SU-DHL-6 (cell line): ENCODE measurements at regions not wholly inside any gene's neighbourhood (a gene's known extent, or its start where the extent isn't known, plus 50 kb on each side); places are given as distances from the start of the nearest gene placed in this dataset.

Experiments used
- H2AFZ ChIP-seq: fragments of 200-600 bp; sonication (generic); 2 replicates; pipeline ENCODE4 v1.6.1; 2014; ENCODE audit warnings: low read depth, mild to moderate bottlenecking, moderate library complexity, mixed read lengths, antibody characterized with exemption, low read length; ENCODE audit not compliant: severe bottlenecking
- H3F3A ChIP-seq: fragments of 200-600 bp; shearing (Covaris generic); 2 replicates; pipeline ENCODE4 v1.6.0; 2016; ENCODE audit warnings: antibody characterized with exemption, mild to moderate bottlenecking; ENCODE audit not compliant: insufficient read depth
- H3K27ac ChIP-seq: fragments of 200-600 bp; sonication (generic); 2 replicates; pipeline ENCODE4 v1.5.1; 2016; ENCODE audit warnings: low read depth, mild to moderate bottlenecking, low read length, moderate library complexity, mixed read lengths
- H3K27me3 ChIP-seq: fragments of 200-600 bp; sonication (generic), shearing (Covaris generic); 2 replicates; pipeline ENCODE4 v1.6.0; 2014; ENCODE audit warnings: mild to moderate bottlenecking, low read length
- H3K36me3 ChIP-seq: fragments of 200-600 bp; sonication (generic); 2 replicates; pipeline ENCODE4 v1.6.1; 2014; ENCODE audit warnings: mild to moderate bottlenecking, low read length, mixed read lengths
- H3K4me2 ChIP-seq: fragments of 300-600, 200-600 bp; shearing (Covaris generic), sonication (generic); 2 replicates; pipeline ENCODE4 v1.6.0; 2014; ENCODE audit warnings: low read length, low read depth, mild to moderate bottlenecking; ENCODE audit not compliant: poor library complexity, severe bottlenecking
- H3K4me3 ChIP-seq: fragments of 200-600 bp; sonication (generic); 2 replicates; pipeline ENCODE4 v1.5.1; 2014; ENCODE audit warnings: antibody characterized with exemption, low read length, mild to moderate bottlenecking, mixed read lengths; ENCODE audit not compliant: insufficient read depth, poor library complexity, severe bottlenecking
- H3K79me2 ChIP-seq: fragments of 200-600 bp; sonication (generic); 2 replicates; pipeline ENCODE4 v1.6.1; 2014; ENCODE audit warnings: mild to moderate bottlenecking, low read length, moderate library complexity; ENCODE audit not compliant: insufficient read depth
- H3K9ac ChIP-seq: fragments of 200-600 bp; sonication (generic); 2 replicates; pipeline ENCODE4 v1.7.0; 2014; ENCODE audit warnings: mild to moderate bottlenecking, low read length
- H3K9me2 ChIP-seq: fragments of 200-600 bp; sonication (generic); replicated peaks from 2 replicates; pipeline ENCODE4 v1.6.1; 2014; ENCODE audit warnings: low read length; ENCODE audit not compliant: insufficient read depth
- H3K9me3 ChIP-seq: fragments of 200-600 bp; sonication (generic); 2 replicates; pipeline ENCODE4 v1.6.1; 2014; ENCODE audit warnings: low read length, mixed read lengths; ENCODE audit not compliant: insufficient read depth
- H4K20me1 ChIP-seq: fragments of 200-600 bp; sonication (generic); 2 replicates; pipeline ENCODE4 v1.6.1; 2014; ENCODE audit warnings: low read depth, mild to moderate bottlenecking, antibody characterized with exemption, low read length, moderate library complexity, mixed read lengths
- EZH2phosphoT487 ChIP-seq: fragments of 200-600 bp; sonication (generic), shearing (Covaris generic); conservative IDR thresholded peaks from 2 replicates; pipeline ENCODE4 v1.6.1; 2018; ENCODE audit warnings: mild to moderate bottlenecking, antibody characterized with exemption, low read length, moderate library complexity, mixed read lengths
- TF ChIP-seq, protein P1 (sequence below): fragments of 200-600 bp; sonication (generic); IDR thresholded peaks from one replicate; pipeline ENCODE4 v1.5.1; 2017; ENCODE audit warnings: antibody characterized with exemption, mild to moderate bottlenecking, low read length, moderate library complexity; ENCODE audit not compliant: insufficient read depth, poor library complexity, severe bottlenecking

DNA sequence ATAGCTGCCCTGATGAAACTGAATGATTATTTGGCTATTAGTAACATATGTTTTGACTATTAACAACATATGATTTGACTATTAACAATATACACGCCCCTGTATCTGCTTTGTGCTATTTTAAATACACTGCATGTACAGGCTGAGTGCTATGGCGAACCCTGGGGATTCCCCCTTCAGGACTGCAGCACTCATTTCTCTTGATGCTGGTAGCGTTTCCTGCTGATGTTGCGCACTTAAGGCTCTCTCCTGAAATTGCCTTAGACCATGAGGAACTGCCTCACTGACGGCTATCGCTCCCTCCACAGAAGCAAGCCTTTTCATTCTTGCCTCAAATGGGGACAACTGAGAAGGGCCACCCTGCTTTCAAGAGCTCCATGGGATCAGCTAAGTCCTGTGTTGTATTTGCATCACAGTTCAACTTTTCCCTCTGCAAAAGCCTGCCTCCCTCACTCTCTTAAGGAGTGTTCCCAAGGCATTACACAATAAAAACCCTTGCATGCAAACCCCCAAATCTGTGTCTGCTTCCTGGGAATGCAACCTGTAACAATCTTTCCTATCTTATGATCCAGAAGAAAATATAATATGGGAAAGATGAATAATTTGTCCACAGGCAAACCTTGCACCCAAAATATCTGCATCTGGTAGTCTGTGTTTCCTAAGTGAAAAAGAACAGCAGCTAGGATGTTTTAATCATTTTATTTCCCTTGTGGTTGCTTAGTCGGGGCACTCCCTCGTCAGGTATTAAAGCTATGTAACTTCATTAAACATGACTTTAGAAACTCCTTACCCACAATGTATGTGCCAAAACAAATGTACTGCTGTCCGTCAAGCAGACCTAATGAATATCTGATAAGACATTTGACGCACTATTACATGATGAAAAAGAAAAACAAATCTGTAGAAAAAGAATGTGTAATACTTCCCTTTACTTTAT, 456.4 kb downstream of the COL12A1 start:
- Histone ChIP-seq H2AFZ (no peak overlapping the region), H3K9ac (no peak overlapping the region), H4K20me1 (no peaks in the 10 kb centered on the region), H3K4me3 (no peak overlapping the region), H3K27ac (no peak overlapping the region), H3K9me2 (no peaks in the 10 kb centered on the region), H3K9me3 (no peaks in the 10 kb centered on the region), H3K79me2 (no peaks in the 10 kb centered on the region), H3F3A (no peaks in the 10 kb centered on the region), H3K4me2 (no peak overlapping the region), H3K27me3 (no peaks in the 10 kb centered on the region), H3K36me3 (no peaks in the 10 kb centered on the region)
- TF ChIP-seq, protein P1, sequence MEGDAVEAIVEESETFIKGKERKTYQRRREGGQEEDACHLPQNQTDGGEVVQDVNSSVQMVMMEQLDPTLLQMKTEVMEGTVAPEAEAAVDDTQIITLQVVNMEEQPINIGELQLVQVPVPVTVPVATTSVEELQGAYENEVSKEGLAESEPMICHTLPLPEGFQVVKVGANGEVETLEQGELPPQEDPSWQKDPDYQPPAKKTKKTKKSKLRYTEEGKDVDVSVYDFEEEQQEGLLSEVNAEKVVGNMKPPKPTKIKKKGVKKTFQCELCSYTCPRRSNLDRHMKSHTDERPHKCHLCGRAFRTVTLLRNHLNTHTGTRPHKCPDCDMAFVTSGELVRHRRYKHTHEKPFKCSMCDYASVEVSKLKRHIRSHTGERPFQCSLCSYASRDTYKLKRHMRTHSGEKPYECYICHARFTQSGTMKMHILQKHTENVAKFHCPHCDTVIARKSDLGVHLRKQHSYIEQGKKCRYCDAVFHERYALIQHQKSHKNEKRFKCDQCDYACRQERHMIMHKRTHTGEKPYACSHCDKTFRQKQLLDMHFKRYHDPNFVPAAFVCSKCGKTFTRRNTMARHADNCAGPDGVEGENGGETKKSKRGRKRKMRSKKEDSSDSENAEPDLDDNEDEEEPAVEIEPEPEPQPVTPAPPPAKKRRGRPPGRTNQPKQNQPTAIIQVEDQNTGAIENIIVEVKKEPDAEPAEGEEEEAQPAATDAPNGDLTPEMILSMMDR, result no peak
- no peak for TF ChIP-seq EZH2phosphoT487

GRCh38 chr6:74745670-74746069, 460.2 kb downstream of the COL12A1 start:
- no peak overlapping the region for H3K9ac ChIP-seq
- H3K9me2 ChIP-seq, result no peaks in the 10 kb centered on the region
- H3K4me2 ChIP-seq, result no peak overlapping the region
- H2AFZ ChIP-seq, result no peak overlapping the region
- H3K9me3 ChIP-seq, result no peaks in the 10 kb centered on the region
- H3K27ac ChIP-seq, result no peak overlapping the region
- no peak for TF ChIP-seq EZH2phosphoT487
- TF ChIP-seq, protein P1, result no peak
- no peaks in the 10 kb centered on the region for H3K79me2 ChIP-seq
- H4K20me1 ChIP-seq, result no peaks in the 10 kb centered on the region
- H3K36me3 ChIP-seq, result no peaks in the 10 kb centered on the region
- H3F3A ChIP-seq, result no peaks in the 10 kb centered on the region
- no peaks in the 10 kb centered on the region for H3K27me3 ChIP-seq
- no peak overlapping the region for H3K4me3 ChIP-seq

DNA sequence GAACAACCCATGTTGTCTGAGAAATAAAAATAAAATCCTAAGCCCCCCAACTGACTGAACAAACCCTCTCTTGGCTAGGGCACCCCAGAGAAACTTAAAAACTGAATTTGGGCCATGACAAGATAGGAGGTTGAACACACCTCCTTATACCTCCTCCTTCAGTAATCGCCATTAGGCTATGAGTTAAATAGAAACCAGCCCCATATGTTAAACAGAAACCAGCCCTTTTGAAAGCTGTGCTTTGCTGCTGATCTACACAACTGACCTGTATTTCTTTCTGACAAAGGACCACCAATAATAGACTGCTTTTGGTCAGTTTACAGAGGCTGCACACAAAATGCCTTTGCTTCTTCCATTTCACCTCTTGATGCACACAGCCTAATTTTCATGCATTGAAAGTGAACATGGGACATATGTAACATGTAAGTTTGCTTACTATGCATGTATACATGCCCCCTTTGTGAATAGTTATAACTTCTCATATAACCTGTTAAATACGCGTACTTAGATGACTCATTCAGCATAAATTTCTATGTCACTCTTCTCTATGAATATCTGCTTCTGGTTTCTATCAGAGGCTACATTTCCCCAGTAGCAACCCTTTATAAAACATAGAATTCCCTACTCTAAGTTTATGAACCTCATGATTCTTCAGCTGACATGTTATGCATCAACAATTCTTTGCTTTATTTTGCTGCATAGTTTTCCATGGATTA, 462.9 kb downstream of the COL12A1 start:
- Histone ChIP-seq H3K4me3 (no peak overlapping the region), H2AFZ (no peak overlapping the region), H3K9me3 (no peaks in the 10 kb centered on the region), H3K27ac (no peak overlapping the region), H3K79me2 (no peaks in the 10 kb centered on the region), H3K4me2 (no peak overlapping the region), H3K9me2 (no peaks in the 10 kb centered on the region), H4K20me1 (no peaks in the 10 kb centered on the region), H3K36me3 (no peaks in the 10 kb centered on the region), H3K9ac (no peak overlapping the region), H3K27me3 (no peaks in the 10 kb centered on the region), H3F3A (no peaks in the 10 kb centered on the region)
- TF ChIP-seq, protein P1, result no peak
- no peak for TF ChIP-seq EZH2phosphoT487
